GM12878 (cell line): ENCODE measurements at regions not wholly inside any gene's neighbourhood (a gene's known extent, or its start where the extent isn't known, plus 50 kb on each side); places are given as distances from the start of the nearest gene placed in this dataset.

Experiments
- ATAC-seq: fragments of 200-7000 bp; cut with Tn5 transposase; 3 replicates; pipeline ENCODE4 v1.9.1; 2020; ENCODE audit warnings: mild to moderate bottlenecking, moderate library complexity
- BruUV-seq: library from RNA; stranded (reverse); fragments of 400-500 nt; replicated peaks from 2 replicates; lab custom pipeline; 2021; lab: Mats Ljungman, UMichigan
- CTCF ChIA-PET: fragments of 300-600 bp; sonication (Branson Sonifier 250); formaldehyde crosslinking; extraction: SDS; loops from one replicate; lab custom pipeline; 2021; ENCODE audit warnings: inconsistent platforms; lab: Yijun Ruan, JAX
- POLR2A ChIA-PET: fragments of 350-600 bp; formaldehyde crosslinking; extraction: SDS; loops from one replicate; lab custom pipeline; 2021; ENCODE audit warnings: inconsistent platforms; lab: Charles Lee
- RAD21 ChIA-PET: fragments of 300-600 bp; sonication (Branson Sonifier 250); formaldehyde crosslinking; loops from one replicate; lab custom pipeline; 2023; ENCODE audit warnings: antibody characterized with exemption; ENCODE audit not compliant: unreplicated experiment; lab: Charles Lee
- SMC1A ChIA-PET: fragments of 300-600 bp; sonication (Branson Sonifier 250); formaldehyde crosslinking; loops from one replicate; lab custom pipeline; 2023; ENCODE audit not compliant: unreplicated experiment, uncharacterized antibody; lab: Charles Lee
- DNase-seq: peaks from one replicate; pipeline ENCODE4 v3.0.0-alpha.2; 2011; ENCODE audit warnings: low read depth, low spot score
- FAIRE-seq: peaks from 3 replicates; lab custom pipeline; 2011; peaks lifted over from hg19 to GRCh38; lab: Jason Lieb, UNC
- H2AFZ ChIP-seq: 2 replicates; pipeline ENCODE4 v1.6.0; 2011; ENCODE audit warnings: low read depth, low read length, control low read depth; ENCODE audit not compliant: control insufficient read depth
- H3K27ac ChIP-seq: 2 replicates; pipeline ENCODE4 v1.5.1; 2011; ENCODE audit warnings: control low read depth; ENCODE audit not compliant: control insufficient read depth, insufficient read depth
- H3K27me3 ChIP-seq, 2 experiments: replicated peaks in 1 of 2; 2 replicates each; pipeline versions ENCODE4 v1.6.0 to v1.6.1; 2011; ENCODE audit warnings: low read length in 1 of 2; ENCODE audit not compliant: control insufficient read depth in 2 of 2, insufficient read depth in 2 of 2
- H3K36me3 ChIP-seq, 2 experiments: 2 replicates each; pipeline ENCODE4 v1.5.1; 2011; ENCODE audit warnings: low read length in 1 of 2; ENCODE audit not compliant: control insufficient read depth in 2 of 2, insufficient read depth in 2 of 2
- H3K4me1 ChIP-seq: 2 replicates; pipeline ENCODE4 v1.6.1; 2011; ENCODE audit warnings: mild to moderate bottlenecking, low read length, moderate library complexity, mixed read lengths; ENCODE audit not compliant: control insufficient read depth, insufficient read depth
- H3K4me2 ChIP-seq: 2 replicates; pipeline ENCODE4 v1.6.0; 2011; ENCODE audit warnings: control low read depth; ENCODE audit not compliant: control insufficient read depth, insufficient read depth
- H3K4me3 ChIP-seq: fragments of 200-600 bp; sonication (generic); 2 replicates; pipeline ENCODE4 v1.5.1; 2016
- H3K79me2 ChIP-seq: 2 replicates; pipeline ENCODE4 v1.6.0; 2011; ENCODE audit warnings: low read length; ENCODE audit not compliant: control insufficient read depth, insufficient read depth
- H3K9ac ChIP-seq: 2 replicates; pipeline ENCODE4 v1.8.0; 2011; ENCODE audit warnings: low read length, control low read depth, mixed read lengths; ENCODE audit not compliant: control insufficient read depth, insufficient read depth
- H3K9me3 ChIP-seq: replicated peaks from 3 replicates; pipeline ENCODE4 v1.5.1; 2011; ENCODE audit warnings: mild to moderate bottlenecking, low read length; ENCODE audit not compliant: control insufficient read depth, insufficient read depth
- H4K20me1 ChIP-seq: 2 replicates; pipeline ENCODE4 v1.6.0; 2011; ENCODE audit not compliant: control insufficient read depth, insufficient read depth
- BMI1 ChIP-seq: fragments of 450-650 bp; IDR thresholded peaks from 2 replicates; pipeline ENCODE4 v1.6.1; 2016; ENCODE audit warnings: mild to moderate bottlenecking, moderate library complexity, borderline replicate concordance
- MEF2B ChIP-seq: fragments of 450-650 bp; IDR thresholded peaks from 2 replicates; pipeline ENCODE4 v1.6.1; 2018; ENCODE audit warnings: mild to moderate bottlenecking, moderate library complexity; ENCODE audit not compliant: partially characterized antibody, poor library complexity, severe bottlenecking
- MXI1 ChIP-seq: fragments of 150-350 bp; IDR thresholded peaks from 2 replicates; pipeline ENCODE4 v1.6.1; 2011; ENCODE audit warnings: low read depth, mild to moderate bottlenecking, inconsistent platforms, low read length, improper control_type of control experiment
- NFYB ChIP-seq: IDR thresholded peaks from 2 replicates; pipeline ENCODE4 v1.6.1; 2011; ENCODE audit warnings: low read depth, mild to moderate bottlenecking, low read length, improper control_type of control experiment, moderate library complexity; ENCODE audit not compliant: insufficient read depth
- PRDM15 ChIP-seq: fragments of 450-650 bp; formaldehyde crosslinking; IDR thresholded peaks from 2 replicates; pipeline ENCODE4 v1.4.0; 2020; ENCODE audit warnings: mild to moderate bottlenecking, moderate library complexity
- SMC3 ChIP-seq: IDR thresholded peaks from 2 replicates; pipeline ENCODE4 v1.6.1; 2011; ENCODE audit warnings: low read length, improper control_type of control experiment, borderline replicate concordance
- SRF ChIP-seq, 2 experiments: IDR thresholded peaks; 2 replicates each; pipeline ENCODE4 v1.6.1; 2011; ENCODE audit warnings: low read depth in 2 of 2, low read length in 2 of 2, mild to moderate bottlenecking in 1 of 2, moderate library complexity in 1 of 2
- ZNF274 ChIP-seq: IDR thresholded peaks from one replicate; pipeline ENCODE4 v1.8.0; 2011; ENCODE audit not compliant: insufficient read length, insufficient read depth
- whole genome bisulfite sequencing: methylation state at CpG from one replicate; pipeline ENCODE4 v1.1.6; 2016; ENCODE audit warnings: low lambda C conversion rate; ENCODE audit not compliant: insufficient replicate concordance, insufficient coverage; ENCODE audit errors: missing lambda C conversion rate; 5-methylcytosine and 5-hydroxymethylcytosine counted together
- in situ Hi-C: fragments of 300-500 bp; cut with MboI; formaldehyde crosslinking; loops from 9 replicates; pipeline ENCODE4 v1.14.3; 2018; ENCODE audit warnings: mixed read lengths
- intact Hi-C: fragments of 100-400 bp; cut with micrococcal nuclease; formaldehyde crosslinking; loops from one replicate; pipeline ENCODE4 v1.14.2; 2022; ENCODE audit not compliant: unreplicated experiment
- TF ChIP-seq, protein P1 (sequence below): fragments of 450-650 bp; IDR thresholded peaks from 2 replicates; pipeline ENCODE4 v1.6.1; 2016; ENCODE audit warnings: mild to moderate bottlenecking
- TF ChIP-seq, protein P2 (sequence below): IDR thresholded peaks from 2 replicates; pipeline ENCODE4 v1.6.1; 2011; ENCODE audit warnings: borderline replicate concordance, low read depth, mild to moderate bottlenecking, moderate library complexity, low read length; ENCODE audit not compliant: insufficient read depth, poor library complexity, severe bottlenecking
- TF ChIP-seq, protein P3 (sequence below): IDR thresholded peaks from 2 replicates; pipeline ENCODE4 v1.6.1; 2012; ENCODE audit warnings: improper control_type of control experiment, low read depth, low read length; ENCODE audit not compliant: insufficient replicate concordance

DNA sequence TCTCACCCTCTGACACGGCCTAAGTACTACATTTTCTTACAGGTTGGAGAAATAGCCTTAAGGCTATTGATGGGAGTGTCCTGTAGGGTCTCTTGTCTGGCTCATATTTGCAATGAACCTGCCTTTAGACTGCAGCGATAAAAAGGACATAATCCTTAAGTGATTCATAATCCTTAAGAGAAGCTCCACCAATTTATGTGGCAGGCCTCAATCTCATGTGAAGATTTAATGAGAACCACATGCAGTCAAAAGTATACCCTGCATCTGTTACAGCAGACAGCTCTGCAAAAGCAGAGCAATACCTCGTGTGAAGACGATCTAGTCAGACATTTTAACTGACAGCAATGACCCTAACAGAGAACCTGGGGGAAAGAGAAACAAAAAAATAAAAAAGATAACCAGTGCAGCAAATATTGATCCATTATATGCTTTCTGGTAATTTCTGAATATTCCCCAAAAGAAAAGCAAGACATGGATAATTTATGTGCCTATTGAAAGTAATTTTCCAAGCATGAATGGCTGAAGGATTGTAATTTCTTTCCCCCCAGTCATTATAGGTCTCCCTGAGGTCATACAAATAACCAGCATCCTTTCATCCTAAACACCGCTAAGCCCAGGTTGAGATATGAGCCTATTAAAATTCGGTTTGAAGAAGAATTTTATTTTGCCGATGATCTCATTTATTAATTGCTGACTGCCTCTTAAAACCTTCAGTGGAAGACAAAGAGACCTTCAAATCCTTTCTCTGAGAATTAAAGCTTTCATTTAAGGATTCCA is 321.8 kb upstream of the NBEA start:
- no peak overlapping the region for H3K27ac ChIP-seq
- CTCF ChIA-PET = no interaction called here
- H3K4me1 ChIP-seq = no peaks in the 10 kb centered on the region
- no peak overlapping the region for H3K9ac ChIP-seq
- intact Hi-C loops = no loop called here
- no TSS peak for BruUV-seq
- DNase-seq (no peak), ATAC-seq (no peak), FAIRE-seq (no peak)
- in situ Hi-C loops = no loop called here
- H3K4me3 ChIP-seq = no peak overlapping the region
- no peaks in the 10 kb centered on the region for H3K79me2 ChIP-seq
- WGBS = 35% methylated on average over 7 of the region's 7 CpGs
- no peaks in the 10 kb centered on the region for H3K36me3 ChIP-seq
- H3K27me3 ChIP-seq = no peaks in the 10 kb centered on the region
- no peaks in the 10 kb centered on the region for H4K20me1 ChIP-seq
- RAD21 ChIA-PET = no interaction called here
- SMC1A ChIA-PET = no interaction called here
- H3K9me3 ChIP-seq = no peaks in the 10 kb centered on the region; the same call in 2 of the 3 replicates
- no peak overlapping the region for H2AFZ ChIP-seq
- no peak overlapping the region for H3K4me2 ChIP-seq
- POLR2A ChIA-PET = no interaction called here
- TF ChIP-seq MXI1 (no peak), PRDM15 (CRISPR knock-in tag) (no peak), MEF2B (no peak), SRF (IDR thresholded peaks at IDR 0.05; ENCODE audit: low read depth in 2 of 2, low read length in 2 of 2) (no peak), SMC3 (no peak), ZNF274 (no peak), BMI1 (no peak), NFYB (no peak)
- TF ChIP-seq, protein P1, sequence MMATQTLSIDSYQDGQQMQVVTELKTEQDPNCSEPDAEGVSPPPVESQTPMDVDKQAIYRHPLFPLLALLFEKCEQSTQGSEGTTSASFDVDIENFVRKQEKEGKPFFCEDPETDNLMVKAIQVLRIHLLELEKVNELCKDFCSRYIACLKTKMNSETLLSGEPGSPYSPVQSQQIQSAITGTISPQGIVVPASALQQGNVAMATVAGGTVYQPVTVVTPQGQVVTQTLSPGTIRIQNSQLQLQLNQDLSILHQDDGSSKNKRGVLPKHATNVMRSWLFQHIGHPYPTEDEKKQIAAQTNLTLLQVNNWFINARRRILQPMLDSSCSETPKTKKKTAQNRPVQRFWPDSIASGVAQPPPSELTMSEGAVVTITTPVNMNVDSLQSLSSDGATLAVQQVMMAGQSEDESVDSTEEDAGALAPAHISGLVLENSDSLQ = no peak
- TF ChIP-seq, protein P2, sequence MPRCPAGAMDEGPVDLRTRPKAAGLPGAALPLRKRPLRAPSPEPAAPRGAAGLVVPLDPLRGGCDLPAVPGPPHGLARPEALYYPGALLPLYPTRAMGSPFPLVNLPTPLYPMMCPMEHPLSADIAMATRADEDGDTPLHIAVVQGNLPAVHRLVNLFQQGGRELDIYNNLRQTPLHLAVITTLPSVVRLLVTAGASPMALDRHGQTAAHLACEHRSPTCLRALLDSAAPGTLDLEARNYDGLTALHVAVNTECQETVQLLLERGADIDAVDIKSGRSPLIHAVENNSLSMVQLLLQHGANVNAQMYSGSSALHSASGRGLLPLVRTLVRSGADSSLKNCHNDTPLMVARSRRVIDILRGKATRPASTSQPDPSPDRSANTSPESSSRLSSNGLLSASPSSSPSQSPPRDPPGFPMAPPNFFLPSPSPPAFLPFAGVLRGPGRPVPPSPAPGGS = no peak
- TF ChIP-seq, protein P3, sequence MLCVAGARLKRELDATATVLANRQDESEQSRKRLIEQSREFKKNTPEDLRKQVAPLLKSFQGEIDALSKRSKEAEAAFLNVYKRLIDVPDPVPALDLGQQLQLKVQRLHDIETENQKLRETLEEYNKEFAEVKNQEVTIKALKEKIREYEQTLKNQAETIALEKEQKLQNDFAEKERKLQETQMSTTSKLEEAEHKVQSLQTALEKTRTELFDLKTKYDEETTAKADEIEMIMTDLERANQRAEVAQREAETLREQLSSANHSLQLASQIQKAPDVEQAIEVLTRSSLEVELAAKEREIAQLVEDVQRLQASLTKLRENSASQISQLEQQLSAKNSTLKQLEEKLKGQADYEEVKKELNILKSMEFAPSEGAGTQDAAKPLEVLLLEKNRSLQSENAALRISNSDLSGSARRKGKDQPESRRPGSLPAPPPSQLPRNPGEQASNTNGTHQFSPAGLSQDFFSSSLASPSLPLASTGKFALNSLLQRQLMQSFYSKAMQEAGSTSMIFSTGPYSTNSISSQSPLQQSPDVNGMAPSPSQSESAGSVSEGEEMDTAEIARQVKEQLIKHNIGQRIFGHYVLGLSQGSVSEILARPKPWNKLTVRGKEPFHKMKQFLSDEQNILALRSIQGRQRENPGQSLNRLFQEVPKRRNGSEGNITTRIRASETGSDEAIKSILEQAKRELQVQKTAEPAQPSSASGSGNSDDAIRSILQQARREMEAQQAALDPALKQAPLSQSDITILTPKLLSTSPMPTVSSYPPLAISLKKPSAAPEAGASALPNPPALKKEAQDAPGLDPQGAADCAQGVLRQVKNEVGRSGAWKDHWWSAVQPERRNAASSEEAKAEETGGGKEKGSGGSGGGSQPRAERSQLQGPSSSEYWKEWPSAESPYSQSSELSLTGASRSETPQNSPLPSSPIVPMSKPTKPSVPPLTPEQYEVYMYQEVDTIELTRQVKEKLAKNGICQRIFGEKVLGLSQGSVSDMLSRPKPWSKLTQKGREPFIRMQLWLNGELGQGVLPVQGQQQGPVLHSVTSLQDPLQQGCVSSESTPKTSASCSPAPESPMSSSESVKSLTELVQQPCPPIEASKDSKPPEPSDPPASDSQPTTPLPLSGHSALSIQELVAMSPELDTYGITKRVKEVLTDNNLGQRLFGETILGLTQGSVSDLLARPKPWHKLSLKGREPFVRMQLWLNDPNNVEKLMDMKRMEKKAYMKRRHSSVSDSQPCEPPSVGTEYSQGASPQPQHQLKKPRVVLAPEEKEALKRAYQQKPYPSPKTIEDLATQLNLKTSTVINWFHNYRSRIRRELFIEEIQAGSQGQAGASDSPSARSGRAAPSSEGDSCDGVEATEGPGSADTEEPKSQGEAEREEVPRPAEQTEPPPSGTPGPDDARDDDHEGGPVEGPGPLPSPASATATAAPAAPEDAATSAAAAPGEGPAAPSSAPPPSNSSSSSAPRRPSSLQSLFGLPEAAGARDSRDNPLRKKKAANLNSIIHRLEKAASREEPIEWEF = no peak
